Keratinocyte (primary cell): ENCODE measurements at regions not wholly inside any gene's neighbourhood (a gene's known extent, or its start where the extent isn't known, plus 50 kb on each side); places are given as distances from the start of the nearest gene placed in this dataset.

Experiments used
- DNase-seq: peaks from one replicate; pipeline ENCODE4 v3.0.0-alpha.2; 2011; ENCODE audit warnings: low read depth, missing footprints, low spot score
- FAIRE-seq: peaks from 2 replicates; lab custom pipeline; 2011; peaks lifted over from hg19 to GRCh38; lab: Jason Lieb, UNC
- H2AFZ ChIP-seq: 2 replicates; pipeline ENCODE4 v1.6.0; 2012; ENCODE audit warnings: low read length, control low read depth, inconsistent platforms; ENCODE audit not compliant: control insufficient read depth
- H3K27ac ChIP-seq: 2 replicates; pipeline ENCODE4 v1.5.1; 2011; ENCODE audit warnings: low read length; ENCODE audit not compliant: control insufficient read depth, insufficient read depth
- H3K27me3 ChIP-seq: 3 replicates; pipeline ENCODE4 v1.6.0; 2011; ENCODE audit warnings: low read length; ENCODE audit not compliant: control insufficient read depth, insufficient read depth; ENCODE audit errors: extremely low read depth
- H3K36me3 ChIP-seq, 2 experiments: 2 replicates in 1 of 2; 3 replicates in 1 of 2; pipeline ENCODE4 v1.5.1; 2011; ENCODE audit warnings: low read length in 2 of 2, mild to moderate bottlenecking in 1 of 2; ENCODE audit not compliant: control insufficient read depth in 2 of 2, insufficient read depth in 2 of 2; ENCODE audit errors: extremely low read depth in 1 of 2
- H3K4me1 ChIP-seq: 3 replicates; pipeline ENCODE4 v1.5.1; 2011; ENCODE audit warnings: low read length; ENCODE audit not compliant: control insufficient read depth, insufficient read depth; ENCODE audit errors: extremely low read depth
- H3K4me2 ChIP-seq: 3 replicates; pipeline ENCODE4 v1.6.0; 2011; ENCODE audit warnings: low read depth, low read length; ENCODE audit not compliant: control insufficient read depth, insufficient read depth; ENCODE audit errors: extremely low read depth
- H3K4me3 ChIP-seq, 3 experiments: fragments of 200-600 bp in 1 of 3; sonication (generic) in 1 of 3; 2 replicates in 2 of 3; 3 replicates in 1 of 3; pipeline ENCODE4 v1.5.1; 2011 to 2016; ENCODE audit warnings: low read length in 3 of 3, mild to moderate bottlenecking in 3 of 3, control low read depth in 2 of 3, inconsistent platforms in 1 of 3, low read depth in 1 of 3, mixed read lengths in 1 of 3, mixed run types in 1 of 3, moderate library complexity in 1 of 3; ENCODE audit not compliant: control insufficient read depth in 2 of 3, insufficient read depth in 2 of 3; ENCODE audit errors: extremely low read depth in 1 of 3
- H3K79me2 ChIP-seq: 2 replicates; pipeline ENCODE4 v1.6.0; 2012; ENCODE audit warnings: low read length; ENCODE audit not compliant: control insufficient read depth, insufficient read depth
- H3K9ac ChIP-seq: 3 replicates; pipeline ENCODE4 v1.6.0; 2011; ENCODE audit warnings: low read length; ENCODE audit not compliant: control insufficient read depth, insufficient read depth; ENCODE audit errors: extremely low read depth
- H3K9me1 ChIP-seq: 3 replicates; pipeline ENCODE4 v1.6.0; 2011; ENCODE audit warnings: low read length; ENCODE audit not compliant: control insufficient read depth, insufficient read depth; ENCODE audit errors: extremely low read depth
- H3K9me3 ChIP-seq: 2 replicates; pipeline ENCODE4 v1.5.1; 2012; ENCODE audit warnings: low read depth, low read length; ENCODE audit not compliant: control insufficient read depth
- H4K20me1 ChIP-seq: 3 replicates; pipeline ENCODE4 v1.6.0; 2011; ENCODE audit warnings: low read length; ENCODE audit not compliant: control insufficient read depth, insufficient read depth; ENCODE audit errors: extremely low read depth
- CTCF ChIP-seq, 3 experiments: IDR thresholded peaks in 1 of 3; conservative IDR thresholded peaks in 1 of 3; optimal IDR thresholded peaks in 1 of 3; 2 replicates in 2 of 3; 3 replicates in 1 of 3; pipeline versions ENCODE3 to v1.5.1; 2011; ENCODE audit warnings: low read length in 3 of 3, mild to moderate bottlenecking in 3 of 3, moderate library complexity in 2 of 3, control low read depth in 1 of 3, inconsistent platforms in 1 of 3; ENCODE audit not compliant: insufficient read depth in 2 of 3; ENCODE audit errors: extremely low read depth in 1 of 3
- EZH2 ChIP-seq: IDR thresholded peaks from one replicate; pipeline ENCODE4 v1.6.1; 2012; ENCODE audit warnings: inconsistent platforms, mild to moderate bottlenecking, low read length, moderate library complexity
- dilution Hi-C: fragments of 300-500 bp; cut with MboI; formaldehyde crosslinking; loops from one replicate; pipeline ENCODE4 v1.7.0; 2020; ENCODE audit warnings: low sequenced_read_pairs; ENCODE audit not compliant: extremely low pct_ligation_motif_present

GRCh38 chrX:100479329-100479728, 69.3 kb upstream of the PCDH19 start:
- FAIRE-seq (no peak), DNase-seq (no peak)
- H3K9me3 ChIP-seq: no peaks in the 10 kb centered on the region
- H4K20me1 ChIP-seq: no peaks in the 10 kb centered on the region
- no peaks in the 10 kb centered on the region for H3K79me2 ChIP-seq
- no peaks in the 10 kb centered on the region for H3K36me3 ChIP-seq
- H3K9ac ChIP-seq: no peak overlapping the region
- TF ChIP-seq CTCF (optimal IDR thresholded peaks at IDR 0.05 in 1 of 3, IDR thresholded peaks at IDR 0.05 in 1 of 3, conservative IDR thresholded peaks at IDR 0.05 in 1 of 3; ENCODE audit: extremely low read depth in 1 of 3, insufficient read depth in 2 of 3, low read length in 3 of 3) (no peak), EZH2 (no peak)
- no peak overlapping the region for H3K4me2 ChIP-seq
- H2AFZ ChIP-seq: no peak overlapping the region
- dilution Hi-C loops: no loop called here
- H3K4me1 ChIP-seq: no peaks in the 10 kb centered on the region
- H3K9me1 ChIP-seq: no peaks in the 10 kb centered on the region
- no peak overlapping the region for H3K27ac ChIP-seq
- no peaks in the 10 kb centered on the region for H3K27me3 ChIP-seq
- no peak overlapping the region for H3K4me3 ChIP-seq

GRCh38 chrX:100478714-100479306, 68.7 kb upstream of the PCDH19 start:
- Histone ChIP-seq H3K4me1 (no peaks in the 10 kb centered on the region), H3K27ac (no peak overlapping the region), H3K9me1 (no peaks in the 10 kb centered on the region), H4K20me1 (no peaks in the 10 kb centered on the region), H3K4me3 (no peak overlapping the region), H3K27me3 (no peaks in the 10 kb centered on the region), H3K4me2 (no peak overlapping the region), H3K9me3 (no peaks in the 10 kb centered on the region), H3K9ac (no peak overlapping the region), H3K36me3 (no peaks in the 10 kb centered on the region), H3K79me2 (no peaks in the 10 kb centered on the region), H2AFZ (no peak overlapping the region)
- no peak for DNase-seq
- TF ChIP-seq EZH2 (no peak), CTCF (optimal IDR thresholded peaks at IDR 0.05 in 1 of 3, IDR thresholded peaks at IDR 0.05 in 1 of 3, conservative IDR thresholded peaks at IDR 0.05 in 1 of 3; ENCODE audit: extremely low read depth in 1 of 3, insufficient read depth in 2 of 3, low read length in 3 of 3) (no peak)
- FAIRE-seq: no peak
- dilution Hi-C loops: no loop called here
